ENCODE measurements at regions not wholly inside any gene's neighbourhood (a gene's known extent, or its start where the extent isn't known, plus 50 kb on each side); places are given as distances from the start of the nearest gene placed in this dataset.

GRCh38 chr3:59107856-59108815 is 58.3 kb upstream of the CFAP20DC start:
- DNase-seq, result no peak

GRCh38 chr3:59106085-59106648 is 56.3 kb upstream of the CFAP20DC start:
- DNase-seq, result no peak

- no peak for DNase-seq
These were observed 53.7 kb upstream of the CFAP20DC start for GRCh38 chr3:59103552-59103951.

GRCh38 chr3:59101231-59101736 is 51.5 kb upstream of the CFAP20DC start:
- no peak for DNase-seq

Data from activated gamma-delta T cell treated with Interleukin-2 at 50 U/mL for 16 hours (primary cell).